NCI-H1694 treated with DMSO at 0.1 percent for 48 hours (cell line): ENCODE measurements at regions not wholly inside any gene's neighbourhood (a gene's known extent, or its start where the extent isn't known, plus 50 kb on each side); places are given as distances from the start of the nearest gene placed in this dataset.
"Not testable (repeated sequence)": the region's sequence is repeated elsewhere in the genome, so short reads cannot be mapped to it uniquely, and the experiment has no call there.

Source experiments
- DNase-seq: peaks from one replicate; lab custom pipeline; 2025; lab: John Stamatoyannopoulos, UW

GRCh38 chr13:83825676-83826075, 56.6 kb downstream of the SLITRK1 start:
- no peak for DNase-seq

GRCh38 chr13:83824560-83824959, 57.7 kb downstream of the SLITRK1 start:
- no peak for DNase-seq

- DNase-seq: no peak
Measured at GRCh38 chr13:83824120-83824519, 58.2 kb downstream of the SLITRK1 start.

- DNase-seq: no peak
Measured at GRCh38 chr13:83819611-83820010, 62.7 kb downstream of the SLITRK1 start.

- no peak for DNase-seq
Measured at GRCh38 chr13:83819156-83819555, 63.1 kb downstream of the SLITRK1 start.

- no peak for DNase-seq
Measured at GRCh38 chr13:83816081-83816480, 66.2 kb downstream of the SLITRK1 start.

GRCh38 chr13:83815598-83815997, 66.7 kb downstream of the SLITRK1 start:
- no peak for DNase-seq

GRCh38 chr13:83810136-83810535, 72.1 kb downstream of the SLITRK1 start:
- DNase-seq: no peak

- DNase-seq: no peak
Measured at GRCh38 chr13:83804356-83804962, 77.8 kb downstream of the SLITRK1 start.

GRCh38 chr13:83798731-83799130, 83.5 kb downstream of the SLITRK1 start:
- no peak for DNase-seq

- no peak for DNase-seq
Measured at GRCh38 chr13:83796364-83796763, 85.9 kb downstream of the SLITRK1 start.

- DNase-seq: no peak
Measured at GRCh38 chr13:83794583-83794982, 87.7 kb downstream of the SLITRK1 start.

GRCh38 chr13:83780227-83780626, 102.0 kb downstream of the SLITRK1 start:
- no peak for DNase-seq

- no peak for DNase-seq
Measured at GRCh38 chr13:83773961-83774360, 108.3 kb downstream of the SLITRK1 start.

GRCh38 chr13:83765796-83766195, 116.5 kb downstream of the SLITRK1 start:
- DNase-seq: no peak

GRCh38 chr13:83761631-83762030, 120.6 kb downstream of the SLITRK1 start:
- no peak for DNase-seq

GRCh38 chr13:83755210-83755609, 127.1 kb downstream of the SLITRK1 start:
- DNase-seq: not testable (repeated sequence)

- DNase-seq: no peak
Measured at GRCh38 chr13:83753912-83754624, 128.2 kb downstream of the SLITRK1 start.

GRCh38 chr13:83752141-83752540, 130.1 kb downstream of the SLITRK1 start:
- no peak for DNase-seq

GRCh38 chr13:83740622-83741021, 141.7 kb downstream of the SLITRK1 start:
- DNase-seq: no peak

- no peak for DNase-seq
Measured at GRCh38 chr13:83738407-83738806, 143.9 kb downstream of the SLITRK1 start.

GRCh38 chr13:83733293-83733692, 149.0 kb downstream of the SLITRK1 start:
- DNase-seq: no peak

- no peak for DNase-seq
Measured at GRCh38 chr13:83732755-83733154, 149.5 kb downstream of the SLITRK1 start.

- DNase-seq: no peak
Measured at GRCh38 chr13:83731113-83731512, 151.2 kb downstream of the SLITRK1 start.
